ENCODE measurements at regions not wholly inside any gene's neighbourhood (a gene's known extent, or its start where the extent isn't known, plus 50 kb on each side); places are given as distances from the start of the nearest gene placed in this dataset.

DNA sequence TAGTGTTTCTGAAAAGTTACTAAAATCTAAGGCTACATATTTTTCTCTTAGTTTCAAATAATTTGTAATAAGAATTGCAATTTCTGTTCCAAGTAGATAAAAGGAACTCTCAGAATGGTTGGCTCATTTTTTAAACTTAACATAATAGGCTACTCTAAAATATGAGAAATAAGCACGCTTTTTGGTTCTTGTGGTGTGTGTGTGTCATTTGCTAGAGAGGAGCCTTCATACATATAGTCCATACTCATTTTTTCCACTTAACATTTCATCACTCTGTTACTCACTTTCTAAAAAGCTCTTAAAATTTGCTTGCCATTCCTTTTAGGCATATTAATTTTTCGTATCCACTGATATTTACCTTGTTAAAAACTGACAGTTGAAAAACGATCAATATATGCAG is 74.0 kb upstream of the VWDE start:
- DNase-seq (ENCODE audit: low read depth) = no peak
- H3K4me3 ChIP-seq (ENCODE audit: low read depth, low read length) = no peak overlapping the region
- TF ChIP-seq, protein P1, sequence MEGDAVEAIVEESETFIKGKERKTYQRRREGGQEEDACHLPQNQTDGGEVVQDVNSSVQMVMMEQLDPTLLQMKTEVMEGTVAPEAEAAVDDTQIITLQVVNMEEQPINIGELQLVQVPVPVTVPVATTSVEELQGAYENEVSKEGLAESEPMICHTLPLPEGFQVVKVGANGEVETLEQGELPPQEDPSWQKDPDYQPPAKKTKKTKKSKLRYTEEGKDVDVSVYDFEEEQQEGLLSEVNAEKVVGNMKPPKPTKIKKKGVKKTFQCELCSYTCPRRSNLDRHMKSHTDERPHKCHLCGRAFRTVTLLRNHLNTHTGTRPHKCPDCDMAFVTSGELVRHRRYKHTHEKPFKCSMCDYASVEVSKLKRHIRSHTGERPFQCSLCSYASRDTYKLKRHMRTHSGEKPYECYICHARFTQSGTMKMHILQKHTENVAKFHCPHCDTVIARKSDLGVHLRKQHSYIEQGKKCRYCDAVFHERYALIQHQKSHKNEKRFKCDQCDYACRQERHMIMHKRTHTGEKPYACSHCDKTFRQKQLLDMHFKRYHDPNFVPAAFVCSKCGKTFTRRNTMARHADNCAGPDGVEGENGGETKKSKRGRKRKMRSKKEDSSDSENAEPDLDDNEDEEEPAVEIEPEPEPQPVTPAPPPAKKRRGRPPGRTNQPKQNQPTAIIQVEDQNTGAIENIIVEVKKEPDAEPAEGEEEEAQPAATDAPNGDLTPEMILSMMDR (conservative IDR thresholded peaks at IDR 0.05; ENCODE audit: low read depth, low read length) = no peak

DNA sequence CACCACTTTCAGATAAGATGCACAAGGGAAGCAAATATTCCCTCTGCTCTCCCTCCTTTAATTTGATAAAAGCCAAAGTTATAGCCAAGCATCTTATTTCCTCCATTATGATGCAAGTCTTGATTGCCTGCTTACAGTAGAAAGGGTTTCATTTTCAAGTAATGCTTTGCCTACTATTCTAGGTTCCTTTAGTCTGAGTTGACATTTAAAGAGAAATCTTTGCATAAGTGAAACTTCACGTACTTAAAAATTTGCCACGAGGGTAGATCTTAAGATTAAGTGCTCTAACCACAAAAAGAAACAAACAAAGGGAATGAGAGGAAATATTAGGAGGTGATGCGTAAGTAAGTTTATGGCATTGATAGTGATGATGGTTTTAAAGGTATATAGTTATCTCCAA is 78.1 kb upstream of the VWDE start:
- DNase-seq (ENCODE audit: low read depth) = no peak
- TF ChIP-seq, protein P1 (conservative IDR thresholded peaks at IDR 0.05; ENCODE audit: low read depth, low read length) = no peak
- no peak overlapping the region for H3K4me3 ChIP-seq (ENCODE audit: low read depth, low read length)

DNA sequence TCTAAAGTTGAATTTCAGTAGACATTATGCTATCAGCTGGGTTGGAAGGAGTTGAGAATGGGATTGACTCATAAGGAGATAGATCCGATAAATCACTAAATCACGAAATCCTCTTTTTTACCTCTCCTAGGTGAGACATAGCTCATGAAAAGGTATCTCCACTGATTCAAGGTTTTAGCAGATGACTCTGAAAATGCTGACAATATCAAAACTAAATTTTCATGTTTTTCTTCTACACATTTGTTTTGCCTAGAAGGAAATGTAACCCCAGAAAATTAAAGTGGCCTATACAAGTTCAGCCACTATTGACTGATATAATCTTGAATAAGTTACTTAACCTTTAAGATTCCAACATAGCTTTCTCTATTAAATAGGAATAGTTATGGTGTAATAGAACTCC is 82.2 kb upstream of the VWDE start:
- TF ChIP-seq, protein P1 (conservative IDR thresholded peaks at IDR 0.05; ENCODE audit: low read depth, low read length) = no peak
- no peak for DNase-seq (ENCODE audit: low read depth)
- H3K4me3 ChIP-seq (ENCODE audit: low read depth, low read length) = no peak overlapping the region

DNA sequence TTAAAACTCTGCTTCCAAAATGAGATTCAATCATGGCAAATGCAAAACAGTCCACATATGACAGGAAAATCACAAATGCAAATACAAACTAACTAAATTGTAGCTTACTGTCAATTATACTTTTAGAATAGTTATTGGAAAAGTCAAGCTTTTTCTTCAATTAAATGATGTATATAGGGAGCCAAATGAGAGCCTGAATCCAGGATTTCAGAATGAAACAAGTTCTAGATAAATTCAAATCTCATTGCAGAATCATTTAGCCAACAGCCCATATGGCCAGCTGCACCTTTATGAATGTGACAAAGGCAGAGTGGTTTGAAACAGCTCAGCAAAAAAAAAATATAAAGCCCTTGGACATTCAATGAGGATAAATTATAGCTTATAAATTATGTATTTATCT is 82.2 kb upstream of the SCIN start:
- no peak overlapping the region for H3K4me3 ChIP-seq (ENCODE audit: low read depth, low read length)
- DNase-seq (ENCODE audit: low read depth) = no peak
- TF ChIP-seq, protein P1 (conservative IDR thresholded peaks at IDR 0.05; ENCODE audit: low read depth, low read length) = no peak

DNA sequence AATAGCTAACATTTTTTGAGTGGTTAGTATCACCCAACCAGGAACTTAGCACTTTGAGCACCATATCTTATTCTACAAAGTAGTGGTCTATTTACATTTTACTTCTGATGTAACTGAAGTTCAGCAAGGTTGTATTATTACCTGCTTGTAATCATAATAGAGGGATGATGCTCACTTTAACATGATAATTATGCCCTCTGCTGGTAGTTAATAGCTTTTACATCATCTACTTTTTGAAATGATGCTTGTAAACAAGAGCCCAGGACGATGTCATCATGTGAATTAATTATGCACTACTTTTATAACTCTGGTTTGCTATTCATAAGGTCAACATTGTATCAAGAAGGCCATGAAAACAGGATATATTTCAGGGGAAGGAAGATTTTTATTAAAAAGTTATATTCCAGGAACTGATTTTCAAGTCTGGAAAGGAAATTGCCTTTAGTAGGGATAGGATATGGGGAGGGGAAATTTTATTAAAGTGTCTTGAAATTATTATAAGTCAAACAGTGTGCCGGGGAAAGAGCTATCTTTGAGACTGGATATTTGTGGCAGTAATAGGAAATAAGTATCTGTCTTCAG is 80.3 kb upstream of the SCIN start:
- no peak overlapping the region for H3K4me3 ChIP-seq (ENCODE audit: low read depth, low read length)
- TF ChIP-seq, protein P1 (conservative IDR thresholded peaks at IDR 0.05; ENCODE audit: low read depth, low read length) = peak; percentile 55
- DNase-seq (ENCODE audit: low read depth) = no peak

DNA sequence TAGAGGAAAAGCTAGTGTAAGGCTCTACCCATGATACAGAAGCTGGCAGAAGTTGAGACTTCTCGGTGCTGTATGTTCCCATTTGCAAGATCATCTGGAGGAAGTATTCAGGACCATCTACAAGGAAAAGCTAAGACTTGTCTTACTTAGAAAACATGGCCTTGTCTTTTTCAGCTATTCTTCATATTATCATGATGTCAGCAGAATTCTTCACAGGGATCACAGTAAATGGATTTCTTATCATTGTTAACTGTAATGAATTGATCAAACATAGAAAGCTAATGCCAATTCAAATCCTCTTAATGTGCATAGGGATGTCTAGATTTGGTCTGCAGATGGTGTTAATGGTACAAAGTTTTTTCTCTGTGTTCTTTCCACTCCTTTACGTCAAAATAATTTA is 79.6 kb upstream of the SCIN start:
- no peak for DNase-seq (ENCODE audit: low read depth)
- TF ChIP-seq, protein P1 (conservative IDR thresholded peaks at IDR 0.05; ENCODE audit: low read depth, low read length) = no peak
- H3K4me3 ChIP-seq (ENCODE audit: low read depth, low read length) = no peak overlapping the region

DNA sequence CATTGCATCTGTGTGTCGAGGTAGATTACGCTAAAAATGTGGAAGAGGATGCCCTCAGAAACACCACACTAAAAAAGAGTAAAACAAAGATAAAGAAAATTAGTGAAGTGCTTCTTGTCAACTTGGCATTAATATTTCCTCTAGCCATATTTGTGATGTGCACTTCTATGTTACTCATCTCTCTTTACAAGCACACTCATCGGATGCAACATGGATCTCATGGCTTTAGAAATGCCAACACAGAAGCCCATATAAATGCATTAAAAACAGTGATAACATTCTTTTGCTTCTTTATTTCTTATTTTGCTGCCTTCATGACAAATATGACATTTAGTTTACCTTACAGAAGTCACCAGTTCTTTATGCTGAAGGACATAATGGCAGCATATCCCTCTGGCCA is 79.0 kb upstream of the SCIN start:
- TF ChIP-seq, protein P1 (conservative IDR thresholded peaks at IDR 0.05; ENCODE audit: low read depth, low read length) = no peak
- no peak for DNase-seq (ENCODE audit: low read depth)
- no peak overlapping the region for H3K4me3 ChIP-seq (ENCODE audit: low read depth, low read length)
